ENCODE measurements at regions not wholly inside any gene's neighbourhood (a gene's known extent, or its start where the extent isn't known, plus 50 kb on each side); places are given as distances from the start of the nearest gene placed in this dataset.

DNA sequence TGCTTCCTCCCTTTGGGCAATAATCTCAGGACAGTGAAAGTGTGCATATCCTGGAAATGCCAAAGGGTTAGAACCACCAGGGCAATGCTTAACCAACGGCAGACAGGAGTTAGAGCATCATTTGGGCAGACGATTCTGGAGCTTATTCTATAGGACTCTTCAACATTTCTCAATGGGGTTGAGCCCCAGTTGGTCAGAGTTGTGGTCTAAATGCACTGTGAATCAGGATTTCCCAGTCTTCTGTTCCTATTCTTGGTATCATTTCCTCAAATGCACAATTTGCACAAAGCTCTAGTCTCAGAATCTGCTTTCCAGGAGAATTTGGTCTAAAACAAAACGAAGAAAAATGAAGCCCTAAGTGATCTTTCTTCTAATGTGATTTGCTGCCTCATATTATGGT, 389.6 kb upstream of the JAG1 start:
- DNase-seq (ENCODE audit: low read depth, low spot score) (no peak), ATAC-seq (no peak)
- Histone ChIP-seq H3K4me3 (ENCODE audit: low read depth in 2 of 2, low read length in 2 of 2) (no peak overlapping the region), H3K27ac (ENCODE audit: low read length) (no peak overlapping the region), H3K27me3 (ENCODE audit: control insufficient read depth, insufficient read depth, low read length) (no peaks in the 10 kb centered on the region), H3K9me3 (ENCODE audit: control insufficient read depth, insufficient read depth, low read depth, low read length) (no peaks in the 10 kb centered on the region), H3K36me3 (ENCODE audit: control insufficient read depth, insufficient read depth, low read length) (no peaks in the 10 kb centered on the region), H3K4me1 (ENCODE audit: control insufficient read depth, insufficient read depth, low read length) (no peaks in the 10 kb centered on the region)
- intact Hi-C loops (cut with micrococcal nuclease; ENCODE audit: unreplicated experiment) (no loop called here), in situ Hi-C loops (cut with HindIII; ENCODE audit: low pct_unique_long_range_greater_than_20kb, low sequenced_read_pairs) (no loop called here)
- CTCF ChIA-PET: no interaction called here
- POLR2A ChIA-PET: no interaction called here
- BruUV-seq (replicated peaks): no TSS peak
- TF ChIP-seq, protein P1, sequence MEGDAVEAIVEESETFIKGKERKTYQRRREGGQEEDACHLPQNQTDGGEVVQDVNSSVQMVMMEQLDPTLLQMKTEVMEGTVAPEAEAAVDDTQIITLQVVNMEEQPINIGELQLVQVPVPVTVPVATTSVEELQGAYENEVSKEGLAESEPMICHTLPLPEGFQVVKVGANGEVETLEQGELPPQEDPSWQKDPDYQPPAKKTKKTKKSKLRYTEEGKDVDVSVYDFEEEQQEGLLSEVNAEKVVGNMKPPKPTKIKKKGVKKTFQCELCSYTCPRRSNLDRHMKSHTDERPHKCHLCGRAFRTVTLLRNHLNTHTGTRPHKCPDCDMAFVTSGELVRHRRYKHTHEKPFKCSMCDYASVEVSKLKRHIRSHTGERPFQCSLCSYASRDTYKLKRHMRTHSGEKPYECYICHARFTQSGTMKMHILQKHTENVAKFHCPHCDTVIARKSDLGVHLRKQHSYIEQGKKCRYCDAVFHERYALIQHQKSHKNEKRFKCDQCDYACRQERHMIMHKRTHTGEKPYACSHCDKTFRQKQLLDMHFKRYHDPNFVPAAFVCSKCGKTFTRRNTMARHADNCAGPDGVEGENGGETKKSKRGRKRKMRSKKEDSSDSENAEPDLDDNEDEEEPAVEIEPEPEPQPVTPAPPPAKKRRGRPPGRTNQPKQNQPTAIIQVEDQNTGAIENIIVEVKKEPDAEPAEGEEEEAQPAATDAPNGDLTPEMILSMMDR (IDR thresholded peaks at IDR 0.05): no peak
- TF ChIP-seq POLR2AphosphoS5 (IDR thresholded peaks at IDR 0.05; ENCODE audit: low read depth, low read length) (no peak), TCF7L2 (IDR thresholded peaks at IDR 0.05; ENCODE audit: low read depth, low read length) (no peak), SIN3A (IDR thresholded peaks at IDR 0.05; ENCODE audit: borderline replicate concordance, insufficient read depth, low read depth, low read length) (no peak)
- TF ChIP-seq, protein P2, sequence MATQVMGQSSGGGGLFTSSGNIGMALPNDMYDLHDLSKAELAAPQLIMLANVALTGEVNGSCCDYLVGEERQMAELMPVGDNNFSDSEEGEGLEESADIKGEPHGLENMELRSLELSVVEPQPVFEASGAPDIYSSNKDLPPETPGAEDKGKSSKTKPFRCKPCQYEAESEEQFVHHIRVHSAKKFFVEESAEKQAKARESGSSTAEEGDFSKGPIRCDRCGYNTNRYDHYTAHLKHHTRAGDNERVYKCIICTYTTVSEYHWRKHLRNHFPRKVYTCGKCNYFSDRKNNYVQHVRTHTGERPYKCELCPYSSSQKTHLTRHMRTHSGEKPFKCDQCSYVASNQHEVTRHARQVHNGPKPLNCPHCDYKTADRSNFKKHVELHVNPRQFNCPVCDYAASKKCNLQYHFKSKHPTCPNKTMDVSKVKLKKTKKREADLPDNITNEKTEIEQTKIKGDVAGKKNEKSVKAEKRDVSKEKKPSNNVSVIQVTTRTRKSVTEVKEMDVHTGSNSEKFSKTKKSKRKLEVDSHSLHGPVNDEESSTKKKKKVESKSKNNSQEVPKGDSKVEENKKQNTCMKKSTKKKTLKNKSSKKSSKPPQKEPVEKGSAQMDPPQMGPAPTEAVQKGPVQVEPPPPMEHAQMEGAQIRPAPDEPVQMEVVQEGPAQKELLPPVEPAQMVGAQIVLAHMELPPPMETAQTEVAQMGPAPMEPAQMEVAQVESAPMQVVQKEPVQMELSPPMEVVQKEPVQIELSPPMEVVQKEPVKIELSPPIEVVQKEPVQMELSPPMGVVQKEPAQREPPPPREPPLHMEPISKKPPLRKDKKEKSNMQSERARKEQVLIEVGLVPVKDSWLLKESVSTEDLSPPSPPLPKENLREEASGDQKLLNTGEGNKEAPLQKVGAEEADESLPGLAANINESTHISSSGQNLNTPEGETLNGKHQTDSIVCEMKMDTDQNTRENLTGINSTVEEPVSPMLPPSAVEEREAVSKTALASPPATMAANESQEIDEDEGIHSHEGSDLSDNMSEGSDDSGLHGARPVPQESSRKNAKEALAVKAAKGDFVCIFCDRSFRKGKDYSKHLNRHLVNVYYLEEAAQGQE (IDR thresholded peaks at IDR 0.05; ENCODE audit: insufficient read depth in 1 of 2, low read depth in 2 of 2, low read length in 1 of 2): no peak

DNA sequence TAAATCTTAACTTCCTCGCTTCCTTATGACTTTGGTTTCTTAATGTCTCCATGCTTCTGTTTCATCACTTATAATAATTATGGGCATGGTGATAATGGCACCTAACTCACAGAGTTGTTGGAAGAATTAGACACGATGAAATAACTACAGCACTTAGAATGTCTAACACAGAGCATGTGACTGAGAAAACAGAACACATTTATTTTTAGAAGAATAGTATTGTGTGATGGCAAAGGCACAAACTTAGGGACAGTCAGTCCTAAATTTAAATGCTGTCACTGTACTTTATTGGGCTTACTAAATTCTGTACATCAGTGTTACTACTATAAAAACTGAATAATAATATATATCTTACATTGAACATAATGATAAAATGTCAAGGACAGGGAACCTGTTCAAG, 391.1 kb upstream of the JAG1 start:
- Histone ChIP-seq H3K36me3 (ENCODE audit: control insufficient read depth, insufficient read depth, low read length) (no peaks in the 10 kb centered on the region), H3K27ac (ENCODE audit: low read length) (no peak overlapping the region), H3K9me3 (ENCODE audit: control insufficient read depth, insufficient read depth, low read depth, low read length) (no peaks in the 10 kb centered on the region), H3K4me3 (ENCODE audit: low read depth in 2 of 2, low read length in 2 of 2) (no peak overlapping the region), H3K27me3 (ENCODE audit: control insufficient read depth, insufficient read depth, low read length) (no peaks in the 10 kb centered on the region), H3K4me1 (ENCODE audit: control insufficient read depth, insufficient read depth, low read length) (no peaks in the 10 kb centered on the region)
- ATAC-seq (no peak), DNase-seq (ENCODE audit: low read depth, low spot score) (no peak)
- in situ Hi-C loops (cut with HindIII; ENCODE audit: low pct_unique_long_range_greater_than_20kb, low sequenced_read_pairs) (no loop called here), intact Hi-C loops (cut with micrococcal nuclease; ENCODE audit: unreplicated experiment) (no loop called here)
- TF ChIP-seq POLR2AphosphoS5 (IDR thresholded peaks at IDR 0.05; ENCODE audit: low read depth, low read length) (no peak), TCF7L2 (IDR thresholded peaks at IDR 0.05; ENCODE audit: low read depth, low read length) (no peak), SIN3A (IDR thresholded peaks at IDR 0.05; ENCODE audit: borderline replicate concordance, insufficient read depth, low read depth, low read length) (no peak)
- TF ChIP-seq, protein P1 (IDR thresholded peaks at IDR 0.05): no peak
- TF ChIP-seq, protein P2 (IDR thresholded peaks at IDR 0.05; ENCODE audit: insufficient read depth in 1 of 2, low read depth in 2 of 2, low read length in 1 of 2): no peak
- no TSS peak for BruUV-seq (replicated peaks)
- POLR2A ChIA-PET: no interaction called here
- CTCF ChIA-PET: no interaction called here

All from Panc1 (cell line).